ENCODE measurements at regions not wholly inside any gene's neighbourhood (a gene's known extent, or its start where the extent isn't known, plus 50 kb on each side); places are given as distances from the start of the nearest gene placed in this dataset.
"Not testable (repeated sequence)": the region's sequence is repeated elsewhere in the genome, so short reads cannot be mapped to it uniquely, and the experiment has no call there.

DNA sequence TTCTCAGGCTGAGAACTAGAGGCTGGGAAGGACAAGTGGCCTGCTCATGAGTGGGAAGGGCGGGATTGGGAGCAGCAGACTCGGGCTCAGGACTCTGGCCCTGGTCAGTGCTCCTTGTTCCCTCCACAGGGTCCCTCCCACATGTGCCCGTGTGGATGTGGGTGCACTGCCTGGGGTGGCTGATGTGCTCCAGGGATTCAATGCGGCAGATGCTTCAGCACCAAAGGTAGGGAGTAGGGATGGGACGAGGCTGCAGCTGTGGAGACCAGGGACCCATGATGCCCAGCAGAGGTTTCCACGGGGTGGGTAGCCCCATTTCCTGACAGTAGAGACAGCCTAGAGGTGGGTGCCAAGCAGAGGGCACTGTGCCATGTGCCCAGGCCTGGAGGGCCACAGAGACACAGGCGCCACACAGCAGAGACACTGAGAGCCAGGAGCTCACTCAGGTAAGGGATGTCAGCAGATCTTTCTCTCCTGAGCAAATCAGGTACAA is 89.5 kb downstream of the GGTLC2 start:
- no peak for DNase-seq
- TF ChIP-seq, protein P1, sequence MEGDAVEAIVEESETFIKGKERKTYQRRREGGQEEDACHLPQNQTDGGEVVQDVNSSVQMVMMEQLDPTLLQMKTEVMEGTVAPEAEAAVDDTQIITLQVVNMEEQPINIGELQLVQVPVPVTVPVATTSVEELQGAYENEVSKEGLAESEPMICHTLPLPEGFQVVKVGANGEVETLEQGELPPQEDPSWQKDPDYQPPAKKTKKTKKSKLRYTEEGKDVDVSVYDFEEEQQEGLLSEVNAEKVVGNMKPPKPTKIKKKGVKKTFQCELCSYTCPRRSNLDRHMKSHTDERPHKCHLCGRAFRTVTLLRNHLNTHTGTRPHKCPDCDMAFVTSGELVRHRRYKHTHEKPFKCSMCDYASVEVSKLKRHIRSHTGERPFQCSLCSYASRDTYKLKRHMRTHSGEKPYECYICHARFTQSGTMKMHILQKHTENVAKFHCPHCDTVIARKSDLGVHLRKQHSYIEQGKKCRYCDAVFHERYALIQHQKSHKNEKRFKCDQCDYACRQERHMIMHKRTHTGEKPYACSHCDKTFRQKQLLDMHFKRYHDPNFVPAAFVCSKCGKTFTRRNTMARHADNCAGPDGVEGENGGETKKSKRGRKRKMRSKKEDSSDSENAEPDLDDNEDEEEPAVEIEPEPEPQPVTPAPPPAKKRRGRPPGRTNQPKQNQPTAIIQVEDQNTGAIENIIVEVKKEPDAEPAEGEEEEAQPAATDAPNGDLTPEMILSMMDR (IDR thresholded peaks at IDR 0.05) = no peak
- TF ChIP-seq POLR2A (IDR thresholded peaks at IDR 0.05) = no peak
- Histone ChIP-seq H3K27ac (no peak overlapping the region), H3K9me3 (no peaks in the 10 kb centered on the region), H3K4me1 (no peaks in the 10 kb centered on the region), H3K4me3 (no peak overlapping the region), H3K27me3 (no peaks in the 10 kb centered on the region), H3K36me3 (replicated peaks in 1 of 2; ENCODE audit: insufficient read depth in 1 of 2, low read depth in 2 of 2) (no peaks in the 10 kb centered on the region)
- ATAC-seq = no peak
- intact Hi-C loops (cut with DNase I) = no loop called here
- WGBS, 2 donors = 63 to 70% methylated on average over 4 to 7 of the region's 7 CpGs

DNA sequence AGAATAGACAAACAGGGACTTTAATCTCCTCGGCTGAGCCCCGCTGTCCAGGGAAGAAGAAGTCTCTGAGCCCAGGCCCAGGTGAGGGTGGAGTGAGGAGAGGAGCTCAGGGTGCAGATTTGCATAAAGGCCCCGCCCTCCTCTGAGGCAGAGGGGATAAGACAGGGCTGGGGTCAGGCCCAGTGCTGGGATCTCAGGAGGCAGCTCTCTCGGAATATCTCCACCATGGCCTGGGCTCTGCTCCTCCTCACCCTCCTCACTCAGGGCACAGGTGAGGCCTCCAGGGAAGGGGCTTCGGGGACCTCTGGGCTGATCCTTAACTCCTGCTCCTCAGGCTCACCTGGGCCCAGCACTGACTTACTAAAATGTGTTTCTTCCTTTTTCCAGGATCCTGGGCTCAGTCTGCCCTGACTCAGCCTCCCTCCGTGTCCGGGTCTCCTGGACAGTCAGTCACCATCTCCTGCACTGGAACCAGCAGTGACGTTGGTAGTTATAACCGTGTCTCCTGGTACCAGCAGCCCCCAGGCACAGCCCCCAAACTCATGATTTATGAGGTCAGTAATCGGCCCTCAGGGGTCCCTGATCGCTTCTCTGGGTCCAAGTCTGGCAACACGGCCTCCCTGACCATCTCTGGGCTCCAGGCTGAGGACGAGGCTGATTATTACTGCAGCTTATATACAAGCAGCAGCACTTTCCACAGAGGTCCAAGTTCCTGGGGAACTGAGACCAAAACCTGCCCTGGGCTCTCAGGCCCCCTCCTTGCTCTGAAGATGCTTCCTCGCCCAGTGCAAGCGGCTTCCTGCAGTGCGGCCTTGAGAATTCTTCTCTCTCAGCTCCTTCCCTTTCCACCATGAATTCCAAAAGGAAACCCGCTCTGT is 90.2 kb downstream of the GGTLC2 start:
- WGBS, 2 donors = 62 to 80% methylated on average over 15 to 16 of the region's 17 CpGs
- intact Hi-C loops (cut with DNase I); H3K27ac ChIP-seq; H3K9me3 ChIP-seq; H3K4me1 ChIP-seq; ATAC-seq; H3K27me3 ChIP-seq; DNase-seq; H3K4me3 ChIP-seq; H3K36me3 ChIP-seq (replicated peaks in 1 of 2; ENCODE audit: insufficient read depth in 1 of 2, low read depth in 2 of 2): not testable (repeated sequence)

DNA sequence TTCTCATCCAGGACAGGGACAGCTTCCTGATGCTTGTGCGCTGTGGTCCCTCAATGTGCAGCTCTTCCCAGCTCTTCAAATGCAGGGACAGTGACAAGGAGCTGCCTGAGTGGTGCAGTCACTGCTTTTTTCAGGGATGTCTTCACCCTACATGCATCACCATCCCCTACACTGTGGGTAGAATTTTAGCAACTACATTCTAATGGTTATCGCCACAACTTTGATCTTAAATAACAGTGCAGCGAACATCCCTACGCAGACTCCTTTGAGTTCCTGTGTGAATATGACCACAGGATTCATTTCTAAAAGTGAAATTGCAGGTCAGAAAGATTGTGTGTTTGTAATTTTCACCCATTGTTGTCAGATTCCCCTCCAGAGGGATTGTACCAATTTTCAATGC is 90.9 kb downstream of the GGTLC2 start:
- H3K9me3 ChIP-seq; ATAC-seq; DNase-seq; intact Hi-C loops (cut with DNase I); H3K4me3 ChIP-seq; H3K36me3 ChIP-seq (replicated peaks in 1 of 2; ENCODE audit: insufficient read depth in 1 of 2, low read depth in 2 of 2); H3K27me3 ChIP-seq; H3K4me1 ChIP-seq; H3K27ac ChIP-seq: not testable (repeated sequence)
- WGBS, 2 donors = 89 to 97% methylated on average over 4 of the region's 4 CpGs

DNA sequence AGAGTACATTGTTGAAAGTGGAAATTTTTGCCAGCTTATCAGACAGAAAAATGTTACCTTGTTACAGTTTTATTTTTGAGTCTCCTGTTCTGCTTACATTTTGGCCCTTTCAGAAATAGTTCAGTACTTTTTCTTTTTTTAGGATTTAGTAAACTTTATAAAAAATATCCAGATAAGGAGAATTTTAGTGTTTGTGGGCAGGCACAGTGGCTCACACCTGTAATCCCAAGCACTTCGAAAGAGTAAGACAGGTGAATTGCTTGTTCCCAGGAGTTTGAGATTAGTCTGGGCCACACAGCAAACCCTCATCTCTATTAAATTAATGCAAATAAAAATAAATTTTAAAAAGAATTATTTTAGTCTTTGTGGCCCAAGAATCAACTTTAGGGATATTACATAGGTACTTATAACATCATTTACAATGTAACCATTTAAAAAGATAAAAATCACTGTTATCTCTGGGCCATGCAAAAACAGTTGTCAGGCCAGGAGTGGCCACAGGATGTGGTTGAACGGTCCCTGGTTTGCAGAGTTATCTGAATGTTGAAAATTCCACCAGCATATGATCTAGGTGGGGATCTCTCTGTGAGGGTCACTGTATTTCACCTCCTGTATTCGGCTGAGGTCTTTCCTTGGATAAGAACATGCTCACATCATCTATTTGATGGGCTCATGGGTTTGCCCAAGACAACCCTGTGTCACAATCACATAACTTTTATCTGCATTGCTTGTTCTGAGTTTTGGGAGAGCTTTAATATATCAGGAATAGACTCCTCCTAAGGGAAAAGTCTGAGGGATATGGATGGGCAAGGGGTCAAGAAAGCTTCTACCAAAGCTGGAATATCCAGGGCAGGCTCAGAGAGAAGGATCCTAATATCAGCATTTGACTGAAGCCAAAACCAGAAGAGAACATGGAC is 91.5 kb downstream of the GGTLC2 start:
- Histone ChIP-seq H3K27me3 (no peaks in the 10 kb centered on the region), H3K4me3 (no peak overlapping the region), H3K9me3 (no peaks in the 10 kb centered on the region), H3K4me1 (no peaks in the 10 kb centered on the region), H3K36me3 (replicated peaks in 1 of 2; ENCODE audit: insufficient read depth in 1 of 2, low read depth in 2 of 2) (no peaks in the 10 kb centered on the region), H3K27ac (no peak overlapping the region)
- no peak for DNase-seq
- intact Hi-C loops (cut with DNase I) = no loop called here
- 49 to 58% methylated on average over 3 of the region's 3 CpGs for WGBS, 2 donors
- TF ChIP-seq, protein P1 (IDR thresholded peaks at IDR 0.05) = no peak
- no peak for TF ChIP-seq POLR2A (IDR thresholded peaks at IDR 0.05)
- no peak for ATAC-seq

DNA sequence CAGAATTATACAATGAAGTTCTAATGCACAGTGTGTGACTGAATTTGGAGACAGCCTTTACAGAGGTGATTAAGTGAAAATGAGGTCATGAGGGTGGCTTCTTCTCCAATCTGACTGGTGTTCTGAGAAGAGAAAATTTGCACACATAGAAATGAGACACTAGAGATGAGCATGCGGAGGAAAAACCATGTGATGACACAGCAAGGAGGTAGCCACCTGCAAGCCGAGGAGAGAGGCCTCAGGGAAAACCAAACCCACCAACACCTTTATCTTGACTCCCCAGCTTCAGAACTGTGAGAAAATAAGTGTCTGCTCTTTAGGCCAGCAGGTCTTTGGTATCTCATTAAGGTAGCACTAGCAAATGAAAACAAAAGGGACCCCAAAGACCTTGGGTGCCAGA is 93.2 kb downstream of the GGTLC2 start:
- Histone ChIP-seq H3K36me3 (replicated peaks in 1 of 2; ENCODE audit: insufficient read depth in 1 of 2, low read depth in 2 of 2) (no peaks in the 10 kb centered on the region), H3K27ac (no peak overlapping the region), H3K4me1 (no peaks in the 10 kb centered on the region), H3K9me3 (no peaks in the 10 kb centered on the region), H3K27me3 (no peaks in the 10 kb centered on the region), H3K4me3 (no peak overlapping the region)
- intact Hi-C loops (cut with DNase I) = no loop called here
- 61 to 64% methylated on average over 2 of the region's 2 CpGs for WGBS, 2 donors
- no peak for TF ChIP-seq POLR2A (IDR thresholded peaks at IDR 0.05)
- TF ChIP-seq, protein P1 (IDR thresholded peaks at IDR 0.05) = no peak
- no peak for DNase-seq
- no peak for ATAC-seq
